ENCODE measurements at regions not wholly inside any gene's neighbourhood (a gene's known extent, or its start where the extent isn't known, plus 50 kb on each side); places are given as distances from the start of the nearest gene placed in this dataset.

GRCh38 chr22:48333323-48333763 lies 1494.3 kb downstream of the BRD1 start:
- no peak for DNase-seq

DNA sequence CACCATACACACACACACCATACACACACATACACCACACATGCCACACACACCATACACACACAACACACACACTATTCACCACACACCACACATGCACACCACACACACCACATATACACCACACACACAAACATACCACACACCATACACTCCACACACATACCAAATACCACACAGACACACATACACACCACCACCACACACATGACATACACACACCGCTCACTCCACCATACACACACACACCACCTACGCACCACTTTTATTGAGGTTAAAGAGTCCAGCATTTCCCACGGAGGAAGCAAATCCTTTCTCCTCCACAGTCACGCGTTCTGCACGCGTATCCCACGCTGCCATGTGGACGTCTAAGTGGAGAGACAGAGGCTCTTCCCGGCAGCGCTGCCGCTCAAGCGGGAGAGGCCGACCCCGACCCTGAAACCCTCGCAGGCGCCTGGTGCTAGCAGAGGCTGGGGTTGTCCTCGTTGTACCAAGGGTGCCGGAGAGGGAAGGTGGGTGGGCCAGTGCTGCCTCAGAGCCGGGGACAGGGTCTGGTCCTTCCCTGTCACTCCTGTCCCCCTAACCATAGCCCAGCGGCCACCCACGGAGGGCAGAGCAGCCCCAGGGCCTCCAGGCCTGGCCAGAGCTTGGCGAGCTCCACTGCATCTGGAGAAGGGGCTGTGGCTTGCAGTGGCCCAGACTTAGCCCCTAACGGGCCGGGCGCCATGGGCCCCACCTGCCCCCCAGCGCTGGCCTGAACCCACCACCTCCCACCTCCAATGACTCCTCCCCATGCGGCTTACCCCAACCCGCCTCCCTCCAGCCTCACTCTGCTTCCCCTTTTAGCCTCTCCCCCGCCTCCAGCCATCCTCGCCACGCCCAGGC lies 1495.0 kb downstream of the BRD1 start:
- DNase-seq: no peak

DNA sequence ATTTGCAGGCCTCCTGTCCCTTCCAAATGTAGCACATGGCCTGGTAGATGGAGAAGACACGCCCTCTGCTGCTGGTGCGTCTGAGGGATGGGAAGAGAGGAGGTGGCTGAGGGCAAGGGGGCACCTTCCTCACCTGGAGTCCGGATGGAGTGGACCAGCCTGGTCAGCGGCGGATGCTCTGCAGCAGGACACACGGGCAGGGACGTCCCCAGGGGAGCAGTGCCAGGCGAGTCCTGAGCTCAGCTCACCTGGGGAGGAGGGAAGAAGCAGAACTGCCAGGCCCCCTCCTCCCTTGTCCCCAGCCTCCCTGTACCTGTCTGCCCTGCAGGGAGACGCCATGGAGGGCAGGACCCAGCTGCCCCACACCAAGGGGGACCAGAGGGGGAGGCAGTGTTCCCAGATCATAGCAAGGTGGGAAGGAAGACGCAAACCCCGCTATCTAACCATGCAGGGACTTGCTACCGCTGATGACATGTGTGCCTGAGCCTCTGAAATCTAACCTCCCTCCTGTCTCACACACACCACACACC lies 1495.9 kb downstream of the BRD1 start:
- no peak for DNase-seq

DNA sequence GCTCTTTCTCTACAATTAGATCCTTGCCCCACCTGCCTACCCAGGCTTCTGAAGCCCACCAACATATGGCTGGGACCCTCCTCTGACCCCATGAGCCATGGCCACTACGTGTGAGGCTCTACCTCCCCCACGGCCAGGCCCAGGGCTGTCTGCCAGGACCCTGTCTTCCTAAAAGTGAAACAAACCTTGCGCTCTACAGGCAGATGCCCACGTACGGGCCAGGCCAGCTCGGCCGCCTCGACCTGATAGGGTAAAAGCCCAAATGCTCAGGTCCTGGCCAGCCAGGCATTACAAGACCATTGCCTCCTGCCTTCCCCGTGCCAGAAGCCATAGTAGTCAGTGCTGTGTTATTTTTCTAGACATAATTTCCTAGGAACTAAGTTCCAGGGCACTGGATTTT lies 1496.4 kb downstream of the BRD1 start:
- no peak for DNase-seq

DNA sequence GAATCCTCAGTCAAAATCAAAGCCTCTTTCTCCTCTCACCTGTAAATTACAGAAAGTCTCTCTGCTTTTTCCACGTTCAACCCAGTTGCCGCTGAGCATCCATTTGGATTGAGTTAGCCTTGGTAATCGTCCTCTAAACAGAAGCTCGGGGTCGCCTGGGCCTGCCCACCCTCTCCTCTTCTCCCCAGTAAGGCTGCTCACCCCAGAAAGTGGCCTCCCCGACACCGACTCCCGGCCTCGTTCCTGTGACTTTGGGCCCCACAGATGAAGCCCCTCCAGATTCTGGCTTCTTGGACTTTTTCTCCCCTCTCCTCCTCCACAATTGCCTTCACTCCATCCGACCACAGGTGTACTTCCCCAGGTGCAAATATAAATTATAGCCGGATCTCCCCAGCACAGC lies 1500.0 kb downstream of the BRD1 start:
- no peak for DNase-seq

DNA sequence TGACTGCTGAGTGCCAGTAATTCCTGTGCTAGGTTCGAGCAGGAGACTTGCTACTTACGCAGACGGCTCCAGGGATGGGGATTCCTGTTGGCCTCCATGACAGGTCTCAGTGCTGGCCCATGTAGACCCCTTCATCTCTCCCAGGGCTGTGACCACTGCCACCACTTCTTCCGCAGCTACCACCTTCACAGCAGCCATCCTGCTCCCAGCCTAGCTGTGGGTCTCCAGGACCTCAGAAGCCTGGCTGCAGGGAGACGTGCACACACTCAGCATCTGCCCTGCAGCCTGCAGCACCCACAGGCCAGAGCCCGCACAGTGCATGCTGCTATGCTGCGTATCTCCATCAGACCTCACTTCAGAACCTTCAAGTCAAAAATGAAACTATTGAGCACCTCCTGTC lies 1503.9 kb downstream of the BRD1 start:
- no peak for DNase-seq

DNA sequence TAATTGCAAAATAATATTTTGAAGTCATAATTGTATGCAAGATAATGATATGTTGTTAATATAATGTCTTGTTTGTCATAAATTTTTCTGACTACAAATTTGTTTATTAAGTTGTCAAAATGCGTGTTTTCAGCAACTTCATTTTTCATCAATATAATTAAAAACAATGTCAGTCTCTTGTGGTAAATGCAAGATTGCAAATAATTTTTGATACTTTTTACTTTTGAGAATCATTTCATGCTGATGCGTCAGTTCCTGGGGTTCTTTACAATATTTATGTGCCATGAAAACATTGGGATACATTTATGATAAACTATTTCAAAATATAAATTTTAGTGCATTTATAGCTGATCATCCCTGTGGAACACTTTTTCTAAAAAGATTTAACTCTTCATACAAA lies 1504.8 kb downstream of the BRD1 start:
- no peak for DNase-seq

GRCh38 chr22:48321986-48322545 lies 1505.6 kb downstream of the BRD1 start:
- DNase-seq: no peak

GRCh38 chr22:48320683-48321451 lies 1506.8 kb downstream of the BRD1 start:
- no peak for DNase-seq

- no peak for DNase-seq
Measured at GRCh38 chr22:48320048-48320682, 1507.5 kb downstream of the BRD1 start.

- DNase-seq: no peak
Measured at GRCh38 chr22:48319321-48320047, 1508.2 kb downstream of the BRD1 start.

GRCh38 chr22:48318575-48319320 lies 1508.9 kb downstream of the BRD1 start:
- DNase-seq: no peak

- no peak for DNase-seq
Measured at GRCh38 chr22:48318173-48318572, 1509.5 kb downstream of the BRD1 start.

DNA sequence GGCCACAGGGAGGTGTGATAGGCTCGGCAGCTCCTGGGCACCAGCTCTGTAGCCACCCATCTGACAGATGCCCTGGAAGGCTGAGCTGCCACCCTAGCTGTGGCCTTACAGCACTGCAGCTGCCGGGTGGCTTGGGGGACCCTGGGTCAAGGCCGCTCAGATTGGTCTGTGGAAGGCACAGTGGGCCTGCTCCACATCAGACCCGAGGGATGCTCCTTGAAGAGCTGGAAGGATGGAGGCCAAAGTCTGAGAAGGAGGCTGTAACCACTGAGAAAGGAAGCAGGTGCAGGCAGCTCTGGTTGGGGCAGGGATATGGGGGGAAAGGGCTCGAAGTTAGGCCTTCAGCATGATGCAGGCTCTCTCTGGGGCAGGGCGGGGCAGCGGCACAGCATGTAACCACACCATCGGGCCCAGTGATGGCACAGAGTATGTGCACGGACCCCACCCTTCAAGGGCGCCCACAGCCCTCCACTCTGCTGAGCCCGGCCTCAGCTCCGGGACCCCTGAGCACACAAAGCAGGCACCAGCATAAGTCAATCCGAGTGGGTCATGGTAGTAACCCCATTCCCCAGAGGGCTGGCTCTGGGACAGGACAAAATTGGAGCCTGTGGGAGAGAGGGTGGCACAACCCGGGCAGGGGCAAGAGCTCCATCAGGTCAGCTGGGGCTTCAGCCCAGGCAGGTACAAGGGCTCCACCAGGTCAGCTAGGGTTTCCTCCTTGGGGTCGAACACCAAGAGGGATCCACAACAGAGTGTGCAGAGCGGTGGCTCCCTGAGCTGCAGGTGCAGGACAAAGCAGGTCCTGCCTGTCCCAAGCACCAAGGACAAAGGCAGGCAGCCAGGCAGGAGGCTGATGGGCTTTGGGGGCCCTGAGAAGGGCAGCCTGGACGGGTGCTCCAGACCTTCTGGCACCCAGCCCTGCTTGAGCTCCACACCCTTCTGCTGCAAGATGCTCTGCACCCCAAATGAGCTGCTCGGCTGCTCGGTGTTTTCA lies 1511.1 kb downstream of the BRD1 start:
- DNase-seq: no peak

DNA sequence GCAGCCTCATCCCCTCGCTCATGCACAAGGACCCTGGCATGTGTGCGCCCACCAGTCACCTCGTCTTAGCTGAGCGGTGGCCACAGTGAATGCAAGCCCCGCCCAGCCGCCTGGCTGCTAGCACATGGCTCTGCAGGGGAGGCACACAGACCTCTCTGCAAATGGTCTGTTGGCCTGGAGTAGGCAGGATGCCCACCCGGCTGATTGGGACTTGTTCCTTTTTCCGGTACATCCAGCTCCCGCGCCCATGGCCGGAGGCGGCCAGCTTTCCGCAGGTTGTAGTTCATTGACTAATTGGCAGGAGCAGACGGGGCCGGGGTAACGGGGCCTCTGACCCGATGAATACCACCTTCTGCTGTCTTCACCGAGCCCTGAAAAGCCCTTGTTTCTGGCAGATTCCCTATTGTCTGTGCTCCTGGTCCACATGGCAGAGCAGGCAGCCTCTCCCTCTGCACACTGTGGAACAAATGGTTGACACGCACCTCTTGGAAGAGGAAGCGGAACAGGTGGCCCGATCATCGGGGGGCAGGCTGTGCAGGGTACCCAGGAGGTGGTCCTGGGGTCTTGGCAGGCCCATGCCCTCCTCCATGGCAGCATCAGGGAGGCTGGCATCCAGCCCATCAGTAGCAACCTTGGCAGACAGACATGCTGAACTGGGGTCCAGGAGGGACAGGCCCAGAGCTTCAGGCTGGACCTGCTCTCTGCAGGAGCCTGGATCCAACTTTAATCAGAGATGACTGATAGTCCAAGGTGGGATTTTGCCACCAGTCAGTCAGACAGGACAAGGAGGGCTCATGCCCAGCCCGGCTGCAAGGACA lies 1512.0 kb downstream of the BRD1 start:
- no peak for DNase-seq

- no peak for DNase-seq
Measured at GRCh38 chr22:48314073-48314472, 1513.6 kb downstream of the BRD1 start.

DNA sequence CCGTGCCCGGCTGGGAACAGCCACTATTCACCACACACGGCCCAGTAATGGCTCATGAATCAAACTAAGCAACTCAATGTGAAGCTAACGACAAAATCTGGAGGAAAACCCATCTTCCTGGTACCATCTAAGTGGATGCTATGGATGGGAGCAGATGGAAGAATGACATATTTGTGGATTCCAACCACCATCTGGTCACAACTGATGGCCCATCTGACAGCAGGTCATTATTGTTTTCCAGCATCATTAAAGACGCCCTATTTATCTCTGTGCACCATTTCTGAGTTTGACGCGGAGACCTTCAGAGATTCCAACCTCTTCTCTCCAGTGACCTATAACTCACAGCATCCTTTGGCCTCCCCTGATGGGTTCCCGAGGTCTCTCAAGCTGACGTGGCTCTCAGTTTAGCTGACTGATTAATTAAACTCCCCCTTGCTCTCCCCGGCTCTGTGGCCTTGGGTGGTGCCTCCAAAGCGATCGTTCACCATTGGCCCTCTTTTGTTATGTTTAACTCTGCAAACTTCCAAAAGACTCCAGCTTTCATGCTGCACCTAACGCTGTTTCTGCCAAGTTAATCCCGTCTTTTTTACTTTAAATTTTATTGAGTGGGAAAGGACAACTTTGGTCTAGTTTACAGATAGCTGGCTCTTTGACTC lies 1514.4 kb downstream of the BRD1 start:
- no peak for DNase-seq

- no peak for DNase-seq
Measured at GRCh38 chr22:48310740-48311139, 1516.9 kb downstream of the BRD1 start.

DNA sequence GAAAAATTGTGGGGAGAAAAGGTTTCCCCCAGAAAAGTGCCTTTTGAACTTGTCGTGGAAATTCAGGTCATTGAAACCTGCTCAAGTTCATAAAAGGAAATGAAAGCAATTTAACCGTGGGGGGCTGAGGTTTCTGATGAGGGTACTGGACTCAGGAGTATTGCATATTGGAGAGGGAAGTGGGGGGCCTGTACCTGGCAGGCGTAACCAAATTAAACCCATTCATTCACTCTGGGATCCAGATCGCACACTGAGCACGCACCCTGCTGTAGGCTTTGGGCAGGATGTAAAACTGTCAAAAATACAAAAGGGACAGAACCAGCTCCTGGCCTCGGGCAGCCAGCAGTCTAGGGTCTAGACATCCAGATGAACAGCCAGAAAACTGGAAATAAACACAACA lies 1517.4 kb downstream of the BRD1 start:
- DNase-seq: no peak
